GM10266 (cell line): ENCODE measurements at regions not wholly inside any gene's neighbourhood (a gene's known extent, or its start where the extent isn't known, plus 50 kb on each side); places are given as distances from the start of the nearest gene placed in this dataset.
"Not testable (repeated sequence)": the region's sequence is repeated elsewhere in the genome, so short reads cannot be mapped to it uniquely, and the experiment has no call there.

Source experiments
- DNase-seq: peaks from one replicate; pipeline ENCODE4 v3.0.0; 2012; ENCODE audit errors: extremely low spot score
- TF ChIP-seq, protein P1 (sequence below): IDR thresholded peaks from 2 replicates; pipeline ENCODE4 v1.5.1; 2012; ENCODE audit warnings: mild to moderate bottlenecking, low read depth; ENCODE audit not compliant: control insufficient read depth, insufficient read depth; ENCODE audit errors: missing control alignments

DNA sequence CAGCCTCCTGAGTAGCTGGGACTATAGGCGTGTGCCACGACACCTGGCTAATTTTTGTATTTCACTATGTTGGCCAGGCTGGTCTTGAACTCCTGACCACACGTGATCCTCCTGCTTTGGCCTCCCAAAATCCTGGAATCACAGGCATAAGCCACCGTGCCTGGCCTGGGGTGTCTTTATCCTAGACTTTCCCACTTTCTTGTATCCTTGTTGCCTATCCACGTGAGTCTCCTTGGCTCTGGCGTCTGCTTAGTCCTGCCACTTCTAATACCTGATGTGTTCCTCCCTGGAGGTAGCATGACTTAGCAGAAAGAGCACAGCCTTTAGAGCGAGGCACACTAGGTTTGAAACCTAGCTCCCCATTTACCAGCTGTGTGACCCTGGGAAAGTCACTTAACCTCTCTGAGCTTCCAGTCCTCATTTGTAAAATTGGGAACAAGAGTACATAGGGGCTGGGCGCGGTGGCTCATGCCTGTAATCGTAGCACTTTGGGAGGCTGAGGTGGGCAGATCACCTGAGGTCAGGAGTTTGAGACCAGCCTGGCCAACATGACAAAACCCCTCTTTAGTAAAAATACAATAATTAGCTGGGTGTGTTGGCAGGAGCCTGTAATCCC lies 344.6 kb downstream of the TYW1 start:
- no peak for DNase-seq
- TF ChIP-seq, protein P1, sequence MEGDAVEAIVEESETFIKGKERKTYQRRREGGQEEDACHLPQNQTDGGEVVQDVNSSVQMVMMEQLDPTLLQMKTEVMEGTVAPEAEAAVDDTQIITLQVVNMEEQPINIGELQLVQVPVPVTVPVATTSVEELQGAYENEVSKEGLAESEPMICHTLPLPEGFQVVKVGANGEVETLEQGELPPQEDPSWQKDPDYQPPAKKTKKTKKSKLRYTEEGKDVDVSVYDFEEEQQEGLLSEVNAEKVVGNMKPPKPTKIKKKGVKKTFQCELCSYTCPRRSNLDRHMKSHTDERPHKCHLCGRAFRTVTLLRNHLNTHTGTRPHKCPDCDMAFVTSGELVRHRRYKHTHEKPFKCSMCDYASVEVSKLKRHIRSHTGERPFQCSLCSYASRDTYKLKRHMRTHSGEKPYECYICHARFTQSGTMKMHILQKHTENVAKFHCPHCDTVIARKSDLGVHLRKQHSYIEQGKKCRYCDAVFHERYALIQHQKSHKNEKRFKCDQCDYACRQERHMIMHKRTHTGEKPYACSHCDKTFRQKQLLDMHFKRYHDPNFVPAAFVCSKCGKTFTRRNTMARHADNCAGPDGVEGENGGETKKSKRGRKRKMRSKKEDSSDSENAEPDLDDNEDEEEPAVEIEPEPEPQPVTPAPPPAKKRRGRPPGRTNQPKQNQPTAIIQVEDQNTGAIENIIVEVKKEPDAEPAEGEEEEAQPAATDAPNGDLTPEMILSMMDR: no peak

DNA sequence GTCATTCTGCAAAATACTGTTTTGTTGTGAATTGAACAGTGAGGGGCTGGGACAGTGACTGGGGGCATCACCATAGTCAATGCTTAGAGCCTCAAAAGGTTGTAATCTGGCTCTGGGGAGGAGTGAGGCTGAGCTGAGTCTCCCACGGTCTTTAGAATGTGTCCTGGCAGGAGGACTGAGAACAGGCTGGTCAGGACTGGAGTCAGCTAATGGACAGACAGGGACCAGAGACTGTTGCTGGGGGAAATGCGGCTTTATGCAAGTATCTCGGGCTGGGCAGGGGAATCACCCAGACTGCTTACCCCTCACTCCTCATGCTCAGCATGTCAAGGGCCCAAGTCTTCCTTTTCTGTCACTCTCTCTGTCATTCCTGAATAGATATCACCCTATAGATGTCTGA lies 346.5 kb downstream of the TYW1 start:
- TF ChIP-seq, protein P1: no peak
- no peak for DNase-seq

DNA sequence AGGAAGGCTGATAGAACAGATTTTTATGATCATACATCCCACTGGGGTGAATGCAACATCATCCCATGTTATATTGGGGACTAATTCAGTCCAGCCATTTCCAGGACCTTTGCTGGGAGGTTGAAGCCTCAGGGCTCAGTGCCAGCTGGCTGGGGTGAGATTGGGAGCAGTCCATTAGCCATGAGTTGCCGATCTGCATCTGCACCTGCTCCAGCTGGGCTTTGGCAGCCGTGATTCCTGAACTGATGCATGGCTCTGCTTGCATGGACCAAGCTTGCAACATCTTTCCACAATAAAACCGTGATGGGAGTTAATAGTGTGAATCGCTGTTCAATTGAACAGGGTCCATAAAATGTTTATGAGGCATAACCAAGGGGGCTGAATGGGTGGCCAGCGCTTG lies 346.9 kb downstream of the TYW1 start:
- DNase-seq: no peak
- TF ChIP-seq, protein P1: no peak

DNA sequence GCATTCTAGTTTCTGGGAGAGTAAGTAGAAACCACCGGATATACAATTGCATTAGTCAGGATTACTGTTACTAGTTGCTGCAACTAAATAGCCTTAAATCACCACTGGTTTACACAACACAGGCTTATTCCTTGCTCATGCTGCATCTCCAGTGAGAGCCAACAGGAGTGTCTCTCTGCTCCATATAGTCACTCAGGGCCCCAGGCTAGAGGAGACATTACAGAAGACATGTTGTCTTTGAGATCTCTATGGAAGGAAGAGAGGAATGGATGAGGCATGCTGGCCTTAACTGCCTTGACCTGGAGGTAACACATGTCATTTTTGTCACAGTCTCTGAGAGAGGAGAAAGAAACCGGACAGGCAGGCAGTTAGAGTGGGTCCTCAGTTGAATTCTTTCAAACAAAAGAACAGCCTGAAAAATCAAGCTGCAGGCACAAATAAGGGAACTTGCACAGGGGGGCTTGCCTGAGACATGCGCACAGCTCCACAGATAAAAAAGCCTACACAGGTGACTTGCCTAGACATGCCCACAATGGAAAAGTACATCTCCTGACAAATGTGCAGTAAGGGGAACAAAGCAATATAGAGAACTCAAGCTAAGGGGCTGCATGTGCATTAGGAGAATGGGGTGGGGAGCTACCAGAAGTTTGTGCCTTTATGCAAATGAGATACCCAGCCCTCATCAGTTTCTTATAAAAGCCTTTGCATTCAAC lies 348.0 kb downstream of the TYW1 start:
- DNase-seq: no peak
- TF ChIP-seq, protein P1: no peak

DNA sequence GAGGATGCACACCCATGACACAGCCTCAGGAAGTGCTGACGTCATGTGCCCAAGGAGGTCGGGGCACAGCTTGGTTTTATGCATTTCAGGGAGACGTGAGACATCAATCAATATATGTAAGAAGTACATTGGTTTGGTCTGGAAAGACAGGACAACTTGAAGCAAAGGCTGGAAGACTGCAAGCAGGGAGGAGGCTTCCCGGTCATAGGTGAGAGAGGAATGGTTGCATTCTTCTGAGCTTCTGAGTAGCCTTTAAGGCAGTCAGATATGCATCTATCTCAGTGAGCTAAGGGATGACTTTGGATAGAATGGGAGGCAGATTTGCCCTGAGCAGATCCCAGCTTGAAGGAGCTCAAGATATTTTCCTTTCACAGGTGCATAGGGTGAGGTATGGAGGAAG lies 349.5 kb downstream of the TYW1 start:
- TF ChIP-seq, protein P1: no peak
- DNase-seq: no peak

DNA sequence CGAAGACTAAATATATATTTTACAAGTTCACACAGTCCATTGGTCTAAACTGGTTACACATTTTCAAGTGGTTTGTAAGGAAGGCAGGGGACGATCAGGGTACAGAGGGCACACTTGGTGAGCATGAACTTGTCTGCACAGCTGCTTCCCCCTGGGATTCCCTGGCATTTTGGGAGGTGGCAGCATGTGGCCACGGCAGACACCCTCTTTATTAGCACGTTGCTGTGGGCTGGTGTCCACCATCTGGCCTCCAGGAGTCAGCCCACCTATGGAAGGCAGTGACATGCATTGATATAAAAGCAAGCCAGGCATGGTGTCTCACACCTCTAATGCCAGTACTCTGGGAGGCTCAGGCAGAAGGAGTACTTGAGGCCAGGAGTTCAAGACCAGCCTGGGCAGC lies 350.2 kb downstream of the TYW1 start:
- DNase-seq: no peak
- TF ChIP-seq, protein P1: no peak

DNA sequence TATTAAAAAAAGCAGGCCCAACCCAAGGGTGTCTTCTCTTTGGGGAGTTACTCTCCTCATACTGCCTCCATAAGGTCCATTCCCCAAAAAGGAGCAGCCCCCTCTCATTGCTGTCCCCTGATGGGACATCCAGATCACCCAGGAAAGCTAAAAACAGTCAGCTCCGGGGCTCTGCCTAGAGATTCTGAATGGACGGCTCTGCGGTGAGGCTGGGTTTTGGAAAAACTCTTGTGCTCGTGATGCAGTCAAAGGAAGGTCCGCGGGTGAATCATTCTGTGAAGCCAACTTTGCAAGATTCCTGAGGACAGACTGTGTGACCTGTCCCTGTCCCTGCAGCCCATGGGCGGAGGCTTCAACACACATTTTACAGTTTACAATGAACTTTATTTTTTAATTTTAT lies 351.5 kb downstream of the TYW1 start:
- no peak for DNase-seq
- TF ChIP-seq, protein P1: no peak

DNA sequence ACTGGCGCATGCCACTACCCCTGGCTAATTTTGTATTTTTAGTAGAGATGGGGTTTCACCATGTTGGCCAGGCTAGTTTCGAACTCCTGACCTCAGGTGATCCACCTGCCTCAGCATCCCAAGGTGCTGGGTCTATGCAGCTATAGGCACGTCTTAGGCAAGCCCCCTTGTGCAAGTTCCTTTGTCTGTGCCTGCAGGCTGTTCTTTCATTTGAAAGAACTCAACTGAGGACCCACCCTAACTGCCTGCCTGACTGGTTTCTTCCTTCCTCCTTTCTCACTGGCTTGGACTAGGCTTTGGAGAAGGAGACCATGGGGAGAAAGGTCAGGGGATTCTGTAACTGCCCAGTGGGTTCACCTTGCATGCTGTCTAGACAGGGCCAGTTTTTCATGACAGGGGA lies 361.0 kb downstream of the TYW1 start:
- not testable (repeated sequence) for DNase-seq

DNA sequence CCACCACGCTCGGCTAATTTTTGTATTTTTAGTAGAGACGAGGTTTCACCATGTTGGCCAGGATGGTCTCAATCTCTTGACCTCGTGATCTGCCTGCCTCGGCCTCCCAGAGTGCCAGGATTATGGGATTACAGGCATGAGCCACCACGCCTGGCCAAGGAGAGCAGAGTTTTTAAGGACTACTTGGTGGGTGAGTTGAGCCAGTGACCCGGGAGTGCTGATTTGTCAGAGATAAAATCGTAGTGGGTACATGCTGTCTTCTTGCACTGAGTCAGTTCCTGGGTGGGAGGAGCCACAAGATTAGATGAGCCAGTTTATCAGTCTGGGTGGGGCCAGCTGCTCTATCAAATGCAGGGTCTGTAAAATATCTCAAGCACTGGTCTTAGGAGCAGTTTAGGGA lies 361.7 kb downstream of the TYW1 start:
- not testable (repeated sequence) for DNase-seq

DNA sequence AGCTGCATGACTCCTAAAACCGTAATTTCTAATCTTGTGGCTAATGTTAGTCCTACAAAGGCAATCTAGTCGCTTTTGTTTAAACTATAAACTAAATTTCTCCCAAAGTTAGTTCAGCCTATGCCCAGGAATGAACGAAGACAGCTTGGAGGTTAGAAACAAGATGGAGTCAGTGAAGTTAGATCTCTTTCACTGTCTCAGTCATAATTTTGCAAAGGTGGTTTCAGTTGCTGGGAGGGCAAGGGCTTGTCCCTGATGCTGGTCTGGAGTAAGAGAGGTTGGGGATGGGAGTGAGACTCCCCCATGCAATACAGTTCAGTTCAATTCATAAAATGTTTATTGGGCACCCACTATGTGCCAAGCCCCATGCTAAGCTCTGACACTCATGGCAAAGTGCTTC lies 362.1 kb downstream of the TYW1 start:
- not testable (repeated sequence) for DNase-seq
